Activated T-cell treated with anti-CD3 and anti-CD28 coated beads for 1 hour (primary cell): ENCODE measurements at regions not wholly inside any gene's neighbourhood (a gene's known extent, or its start where the extent isn't known, plus 50 kb on each side); places are given as distances from the start of the nearest gene placed in this dataset.
"Not testable (repeated sequence)": the region's sequence is repeated elsewhere in the genome, so short reads cannot be mapped to it uniquely, and the experiment has no call there.

ENCODE experiments used
- DNase-seq: peaks from one replicate; pipeline ENCODE4 v3.0.0-alpha.2; 2020; ENCODE audit warnings: low read depth

DNA sequence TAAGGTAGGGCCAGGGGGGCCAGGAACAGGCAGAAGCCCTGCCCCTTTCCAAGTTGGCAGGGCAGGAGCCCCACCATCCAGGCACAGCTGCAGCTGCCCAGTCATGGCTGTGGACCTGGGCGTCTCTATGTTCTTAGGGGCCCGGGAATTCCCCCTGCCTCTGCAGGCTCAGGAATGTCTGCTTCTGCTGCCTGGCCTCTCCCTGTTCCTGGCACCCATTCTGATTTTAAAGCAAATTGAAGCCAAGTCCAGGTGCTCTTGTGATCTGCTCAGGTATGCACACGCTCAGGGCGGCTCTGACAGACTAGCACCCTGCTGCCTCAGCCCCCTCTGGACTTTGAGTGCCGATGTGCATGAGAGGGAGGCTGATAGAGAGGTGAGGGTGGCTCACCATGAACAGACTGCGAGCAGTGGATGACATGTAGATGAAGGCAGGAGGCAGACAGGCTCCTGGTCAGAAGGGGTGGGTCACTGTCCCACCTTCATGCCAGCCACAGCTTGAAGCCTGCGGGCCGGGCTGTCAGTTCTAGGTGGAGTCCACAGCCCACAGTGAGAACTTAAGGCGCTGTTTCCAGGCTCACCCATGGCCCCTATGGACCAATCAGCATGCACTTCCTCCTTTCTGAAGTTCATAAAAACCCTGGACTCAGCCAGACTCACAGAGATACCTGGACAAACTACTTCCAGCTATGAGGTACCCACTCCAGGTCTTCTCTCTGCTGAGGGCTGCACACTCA lies 747.8 kb upstream of the GBE1 start:
- no peak for DNase-seq

DNA sequence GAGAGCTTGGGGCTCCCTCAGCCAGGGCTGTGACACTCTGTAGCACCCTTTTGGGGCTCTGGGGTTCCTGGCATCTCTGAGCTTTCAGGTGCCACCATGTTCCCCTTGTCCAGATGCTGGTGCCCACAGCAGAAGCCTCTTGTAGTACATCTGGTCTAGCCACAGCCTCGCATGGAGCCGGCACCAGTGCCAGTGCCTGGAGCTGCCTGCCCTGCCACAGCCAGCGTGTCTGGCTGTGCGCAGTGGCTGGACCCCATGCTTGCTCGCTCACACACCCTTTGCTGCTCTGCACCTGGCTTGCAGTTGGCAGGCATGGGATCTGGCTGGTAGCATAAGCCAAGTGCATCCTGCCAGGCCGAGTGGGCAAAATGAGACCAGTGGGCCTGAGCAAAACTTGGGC lies 744.8 kb upstream of the GBE1 start:
- DNase-seq: no peak

DNA sequence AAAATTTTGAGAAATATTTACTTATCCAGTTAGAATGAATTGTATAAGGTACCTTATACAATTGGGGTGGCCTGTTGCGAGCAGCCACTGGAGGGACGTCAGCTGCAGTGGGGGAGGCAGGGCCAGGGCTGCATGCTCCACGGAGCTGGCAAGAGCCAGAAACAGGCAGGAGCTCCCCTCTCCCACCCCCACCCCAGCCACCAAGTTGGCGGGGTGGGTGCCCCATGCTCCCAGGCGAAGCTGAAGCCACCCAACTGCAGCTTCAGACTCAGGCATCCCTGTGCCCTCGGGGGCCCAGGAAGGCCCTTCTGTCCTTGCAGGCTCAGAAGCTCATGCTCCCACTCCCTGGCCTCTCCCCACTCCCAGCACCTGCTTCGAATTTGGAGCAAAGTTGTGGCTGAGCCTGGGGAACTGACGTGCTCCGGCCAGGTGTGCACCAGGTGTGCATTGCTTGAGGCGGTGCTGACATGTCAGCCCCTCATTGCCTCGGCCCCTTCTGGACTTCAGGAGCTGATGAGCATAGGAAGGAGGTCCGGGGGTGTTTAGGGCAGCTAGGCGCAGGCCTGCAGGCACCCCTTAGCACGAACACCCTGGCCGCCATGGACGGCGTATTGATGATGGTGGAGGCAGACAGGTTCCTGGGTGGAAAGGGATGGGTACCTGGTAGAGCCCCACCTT lies 743.8 kb upstream of the GBE1 start:
- no peak for DNase-seq

DNA sequence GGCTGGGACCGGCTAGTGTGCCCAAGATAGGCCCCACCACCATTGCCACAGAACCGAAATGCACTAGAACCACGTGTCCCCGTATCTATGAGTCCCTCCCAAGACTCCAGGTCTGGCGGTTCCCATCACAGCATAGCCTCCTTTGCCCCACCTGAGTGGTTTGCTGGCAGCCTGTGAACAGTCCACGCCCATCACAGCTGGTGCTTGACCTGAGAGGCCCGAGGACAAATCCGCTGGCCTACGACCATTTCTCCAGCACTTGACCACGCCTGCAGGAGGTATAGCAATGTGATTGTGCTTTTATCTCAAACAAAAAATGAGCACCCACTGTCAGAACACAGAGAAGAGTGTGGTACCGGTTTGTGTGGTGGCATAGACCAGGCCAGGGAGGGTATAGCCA lies 736.7 kb upstream of the GBE1 start:
- DNase-seq: no peak

DNA sequence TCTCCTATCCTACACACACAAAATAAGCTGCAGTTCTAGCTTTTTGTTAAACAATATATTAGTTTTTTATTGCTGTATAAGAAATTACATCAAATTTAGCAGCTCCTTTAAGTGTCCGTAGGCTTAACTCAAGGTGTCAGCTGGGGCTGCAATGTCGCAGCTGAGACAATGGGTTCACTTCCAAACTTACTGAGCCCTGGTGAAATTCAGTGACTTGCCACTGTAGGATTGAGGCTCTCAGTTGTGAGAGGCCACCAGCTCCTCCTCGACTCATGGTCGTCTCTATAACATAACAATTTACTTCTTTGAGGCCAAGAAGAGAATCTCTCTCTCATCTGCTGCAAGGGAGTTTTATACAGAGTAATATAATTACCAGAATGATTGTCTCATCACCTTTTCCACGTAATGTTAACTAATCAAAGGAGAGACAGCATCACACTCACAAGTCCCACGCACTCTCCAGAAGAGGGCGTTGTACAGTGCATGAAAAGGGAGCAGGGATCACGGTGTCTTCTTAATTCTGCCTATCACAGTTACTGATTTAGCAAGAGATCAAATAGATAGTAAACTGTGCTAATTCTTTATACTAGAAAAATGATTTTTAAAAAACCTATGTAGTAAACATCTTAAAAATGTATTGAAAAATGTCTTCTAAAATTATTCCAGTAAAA lies 735.6 kb upstream of the GBE1 start:
- DNase-seq: no peak

DNA sequence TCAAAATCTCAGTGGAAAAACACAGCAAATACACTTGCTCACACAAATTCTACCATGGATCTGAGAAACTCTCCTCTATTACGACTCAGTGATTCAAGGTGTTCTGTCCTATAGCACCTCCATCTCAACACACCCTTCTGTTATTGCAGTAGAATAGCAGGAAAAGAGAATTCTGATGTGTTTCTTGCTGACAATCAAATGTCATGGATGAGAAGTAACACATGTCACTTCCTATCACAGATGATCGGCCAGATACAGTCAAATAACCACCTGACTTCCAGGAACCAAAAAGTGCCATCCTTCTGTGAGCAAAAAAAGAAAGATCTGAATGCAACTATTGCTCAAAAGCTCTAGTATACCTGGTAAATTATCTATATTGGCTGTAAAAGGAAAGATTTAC lies 734.2 kb upstream of the GBE1 start:
- no peak for DNase-seq

DNA sequence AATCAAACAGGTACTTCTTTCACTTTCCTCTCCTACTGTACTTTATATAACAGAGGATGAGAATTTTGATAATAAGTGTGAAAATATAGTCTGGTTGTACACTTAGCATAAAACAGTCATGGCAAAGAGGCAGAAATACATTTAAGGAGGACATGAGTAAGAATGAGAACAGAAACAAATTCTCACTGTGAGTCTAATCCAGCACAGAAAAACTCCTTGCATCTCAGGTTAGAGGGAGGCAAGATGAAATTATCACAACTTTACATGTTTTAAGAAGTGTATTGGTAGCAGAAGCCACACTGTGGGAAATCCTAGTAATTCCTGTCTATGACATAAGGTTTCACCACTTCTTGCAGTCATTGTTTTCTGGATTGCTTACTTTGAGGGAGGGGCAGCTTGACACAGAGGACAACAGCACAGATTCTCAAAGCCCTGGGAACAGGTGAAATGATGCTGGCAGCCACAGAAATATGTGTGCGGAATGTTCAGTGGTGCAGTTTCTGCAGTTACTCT lies 733.6 kb upstream of the GBE1 start:
- DNase-seq: no peak

DNA sequence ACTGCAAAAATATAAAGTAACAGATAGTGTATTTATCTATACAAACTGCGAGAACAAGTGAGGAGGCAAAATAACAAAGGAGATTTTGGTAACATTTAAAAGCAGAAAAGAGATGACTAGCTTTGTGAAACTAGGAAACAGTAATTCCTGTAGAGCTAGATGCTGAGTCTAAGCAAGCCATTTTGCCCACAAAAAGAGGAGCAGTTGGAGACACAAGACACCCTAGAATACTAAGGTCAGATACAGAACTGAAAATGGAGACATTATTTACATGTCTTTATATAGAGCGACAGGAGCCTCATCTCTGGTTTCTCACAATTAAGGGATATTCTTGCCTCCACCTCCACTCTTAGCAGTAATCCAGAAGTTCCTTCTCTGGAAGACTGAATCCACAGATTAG lies 732.4 kb upstream of the GBE1 start:
- no peak for DNase-seq

DNA sequence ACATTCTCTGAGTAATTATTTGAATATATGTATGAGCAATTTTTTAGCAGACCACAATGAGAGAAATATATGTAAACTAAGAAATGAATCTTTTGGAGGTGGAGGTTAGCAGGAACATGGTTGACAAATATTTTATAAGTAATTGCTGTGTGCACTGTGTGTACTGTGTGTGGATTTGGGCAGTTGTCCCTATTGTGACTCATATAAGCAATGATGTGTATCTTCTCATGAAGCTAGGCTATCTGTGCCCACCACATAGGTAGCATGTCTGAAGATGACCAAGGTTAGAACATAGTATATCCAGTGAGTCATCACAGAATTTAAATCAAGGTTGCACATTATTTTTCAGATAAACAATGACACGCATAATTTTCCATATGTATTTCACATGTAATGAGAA lies 713.9 kb upstream of the GBE1 start:
- no peak for DNase-seq

DNA sequence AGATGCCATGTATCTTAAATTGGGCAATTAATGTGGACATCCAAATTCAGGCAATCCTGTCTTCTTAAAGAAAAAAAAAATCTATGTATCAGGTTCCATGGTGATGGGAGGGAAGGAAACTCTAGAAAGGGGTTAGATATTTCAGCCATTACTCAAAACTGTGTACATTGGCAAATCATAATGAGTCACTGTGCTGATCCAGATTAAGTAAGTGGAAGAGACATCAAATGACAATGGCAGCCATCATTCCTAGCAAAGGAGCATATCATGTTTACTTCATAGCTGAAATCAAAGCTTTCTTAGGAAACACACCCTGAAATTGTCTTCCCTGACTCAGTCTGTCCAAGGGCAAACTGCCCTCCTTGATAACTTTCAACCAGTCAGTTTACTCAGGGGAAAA lies 713.3 kb upstream of the GBE1 start:
- no peak for DNase-seq

DNA sequence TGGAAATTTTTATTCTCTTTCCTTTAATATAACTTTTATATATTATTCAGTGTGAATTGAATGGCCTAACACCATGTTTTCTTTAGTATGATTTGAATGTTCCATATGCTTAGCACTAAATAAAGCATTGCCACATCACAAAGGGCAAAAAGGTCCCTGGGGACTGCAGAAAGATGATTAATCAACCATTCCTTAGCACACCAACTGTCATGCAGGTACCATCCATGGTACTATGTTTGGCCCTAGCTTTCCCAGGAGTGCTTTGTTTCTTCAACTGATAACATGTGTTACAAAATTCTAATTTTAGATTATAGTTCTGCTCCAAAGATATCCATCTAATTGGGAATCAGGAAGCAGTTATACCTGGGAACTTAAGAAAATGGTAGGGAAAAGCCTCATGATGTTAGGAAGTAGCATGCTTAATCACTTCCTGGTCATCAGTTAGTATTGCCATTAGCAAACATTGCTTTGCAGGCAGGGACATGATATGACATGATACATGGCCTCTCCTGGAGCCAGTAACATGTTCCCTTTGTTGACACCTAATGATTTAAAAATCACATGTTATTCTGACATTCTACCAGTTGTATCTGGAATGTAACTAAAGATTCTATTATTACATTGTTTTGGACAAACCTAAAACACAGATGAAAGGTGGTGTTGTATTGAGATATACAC lies 712.6 kb upstream of the GBE1 start:
- no peak for DNase-seq

DNA sequence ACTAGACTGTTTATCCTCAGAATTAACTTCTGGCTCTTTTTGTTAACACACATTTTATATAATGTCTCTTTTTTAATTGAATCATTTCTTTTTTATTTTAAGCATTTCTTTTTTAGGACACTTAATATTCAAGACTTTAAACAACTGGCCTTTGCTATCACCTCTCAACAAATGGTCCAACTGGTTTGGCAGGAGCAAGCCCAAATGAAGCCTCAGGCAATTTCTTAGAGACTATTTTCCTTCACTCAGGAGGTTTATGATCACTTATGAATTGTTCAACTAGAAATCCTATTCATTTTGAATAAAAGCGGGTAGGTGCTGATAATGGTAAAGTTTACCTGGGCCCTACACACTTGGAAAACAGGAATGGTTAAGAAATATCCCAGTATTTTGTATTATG lies 705.6 kb upstream of the GBE1 start:
- DNase-seq: no peak

DNA sequence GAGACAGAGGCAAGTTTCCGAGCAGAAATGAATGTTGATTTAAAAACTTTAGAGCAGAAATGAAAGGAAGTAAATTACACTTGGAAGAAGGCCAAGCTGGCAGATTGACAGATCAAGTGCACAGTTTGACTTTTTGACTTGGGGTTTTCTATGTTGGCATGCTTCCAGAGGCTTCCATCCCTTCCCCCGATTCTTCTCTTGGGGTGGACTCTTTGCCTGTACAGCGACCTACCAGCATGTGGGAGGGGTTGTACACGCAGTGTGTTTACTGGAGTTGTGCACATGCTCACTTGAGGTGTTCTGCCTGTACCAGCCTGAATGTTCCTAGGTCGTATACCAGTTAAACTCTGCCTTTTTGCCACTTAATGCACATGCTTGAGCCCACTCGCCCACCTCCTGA lies 701.5 kb upstream of the GBE1 start:
- DNase-seq: no peak

DNA sequence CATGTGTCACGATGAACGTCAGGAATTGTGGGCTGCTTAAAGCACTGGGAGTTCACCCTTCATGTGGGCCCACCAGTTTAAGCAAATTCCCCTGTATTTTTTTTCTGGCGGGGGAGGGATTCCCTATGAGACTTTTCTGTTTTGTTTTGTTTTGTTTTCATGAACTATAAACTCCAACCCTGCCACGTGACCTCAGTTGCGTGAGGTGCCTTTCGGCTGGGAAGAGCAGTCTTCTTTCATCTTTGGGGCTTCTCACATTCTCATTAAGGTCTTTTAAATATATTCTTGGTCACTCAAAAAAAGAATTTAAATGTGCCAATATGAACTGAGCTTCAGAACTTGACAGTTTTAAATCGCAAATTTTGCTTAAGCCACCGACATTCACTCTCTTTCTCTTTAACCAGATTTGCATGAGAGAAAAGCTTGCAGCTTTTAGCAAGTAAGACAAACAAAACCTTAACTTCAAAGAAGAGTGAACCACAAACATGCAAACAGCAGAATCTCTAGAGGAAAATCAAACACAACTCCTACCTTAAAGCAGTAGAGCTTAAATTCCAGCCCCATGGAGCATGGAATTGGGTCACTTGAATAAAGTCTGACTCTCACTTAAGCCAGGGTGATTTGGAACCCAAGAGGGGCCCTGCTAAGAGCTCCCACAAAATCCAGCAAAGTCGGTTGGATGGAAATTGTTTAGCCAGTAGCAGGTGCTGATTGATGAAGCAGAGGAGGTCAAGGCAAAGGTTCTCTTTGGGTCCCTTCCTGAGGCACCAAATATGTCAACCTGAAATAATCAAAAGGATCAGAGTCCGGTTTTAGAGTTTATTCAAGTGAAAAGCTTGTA lies 699.8 kb upstream of the GBE1 start:
- DNase-seq: no peak

DNA sequence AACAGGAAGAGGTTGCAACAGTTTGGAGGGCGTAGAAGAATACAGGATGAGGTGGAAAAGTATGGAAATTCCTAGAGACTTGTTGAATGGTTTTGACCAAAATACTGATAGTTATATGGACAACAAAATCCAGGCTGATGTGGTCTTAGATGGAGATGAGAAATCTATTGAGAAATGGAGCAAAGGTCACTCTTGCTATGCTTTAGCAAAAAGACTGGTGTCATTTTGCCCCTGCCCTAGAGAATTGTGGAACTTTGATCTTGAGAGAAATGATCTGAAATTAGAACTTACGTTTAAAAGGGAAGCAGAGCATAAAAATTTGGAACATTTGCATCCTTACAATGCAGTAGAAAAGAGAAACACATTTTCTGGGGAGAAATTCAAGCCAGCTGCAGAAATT lies 686.9 kb upstream of the GBE1 start:
- DNase-seq: no peak

DNA sequence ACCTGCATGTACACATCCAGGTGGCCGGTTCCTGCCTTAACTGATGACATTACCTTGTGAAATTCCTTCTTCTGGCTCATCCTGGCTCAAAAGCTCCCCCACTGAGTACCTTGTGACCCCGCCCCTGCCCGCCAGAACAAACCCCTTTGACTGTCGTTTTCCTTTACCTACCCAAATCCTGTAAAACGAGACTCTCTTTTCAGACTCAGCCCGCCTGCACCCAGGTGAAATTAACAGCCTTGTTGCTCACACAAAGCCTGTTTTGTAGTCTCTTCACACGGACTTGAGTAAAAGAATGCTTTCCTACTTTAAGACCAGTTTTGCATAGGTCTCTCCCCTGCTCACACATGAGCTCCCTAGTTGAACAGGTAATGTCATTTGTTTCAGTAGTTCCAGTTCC lies 667.4 kb upstream of the GBE1 start:
- not testable (repeated sequence) for DNase-seq

DNA sequence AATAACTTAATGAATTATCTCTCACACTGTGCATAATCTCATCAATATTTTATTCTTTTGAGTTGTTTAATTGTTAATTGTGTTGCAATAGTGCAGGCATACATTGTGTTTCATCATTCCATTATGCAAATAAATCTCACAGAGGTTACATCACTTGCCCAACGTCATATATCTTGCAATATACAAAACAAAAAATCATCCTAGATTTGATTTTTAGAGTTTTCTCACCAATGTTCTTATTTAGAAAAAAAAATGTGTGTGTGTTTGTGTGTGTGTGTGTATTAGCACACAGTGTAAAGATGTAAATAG lies 662.5 kb upstream of the GBE1 start:
- no peak for DNase-seq

DNA sequence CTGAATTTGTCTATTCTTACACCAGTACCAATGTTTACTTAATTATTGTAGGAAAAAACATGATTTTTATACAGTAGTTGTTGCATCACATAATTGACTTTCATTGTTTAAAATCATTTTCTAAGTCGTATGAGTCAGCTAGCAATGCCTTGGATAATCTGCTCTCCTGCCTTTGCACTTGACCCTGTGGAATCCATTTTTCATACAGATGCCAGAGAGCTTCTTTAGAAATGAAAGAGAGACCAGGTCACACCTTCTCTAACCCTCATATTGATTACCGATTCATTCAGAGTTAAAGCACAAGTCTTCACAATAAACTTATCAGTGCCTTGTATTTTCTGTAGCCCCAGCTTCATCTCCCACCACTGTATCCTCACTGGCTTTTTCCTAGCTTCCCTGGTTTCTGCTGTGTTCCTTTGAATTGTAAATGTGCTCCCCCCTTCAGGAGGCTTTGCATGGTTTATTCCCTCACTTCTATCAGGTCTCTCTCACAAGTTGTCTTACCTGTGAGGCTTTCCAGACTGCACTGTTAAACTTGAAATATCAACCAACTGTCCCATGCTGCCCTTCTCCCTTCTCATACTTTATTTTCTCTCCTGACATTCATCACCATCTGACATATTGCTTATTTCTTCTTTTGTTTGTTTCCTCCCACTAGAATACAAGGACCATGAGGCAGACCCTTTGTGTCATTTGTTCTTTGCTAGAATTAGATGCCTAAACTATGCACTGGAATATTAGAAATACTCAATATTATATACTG lies 662.0 kb upstream of the GBE1 start:
- no peak for DNase-seq

DNA sequence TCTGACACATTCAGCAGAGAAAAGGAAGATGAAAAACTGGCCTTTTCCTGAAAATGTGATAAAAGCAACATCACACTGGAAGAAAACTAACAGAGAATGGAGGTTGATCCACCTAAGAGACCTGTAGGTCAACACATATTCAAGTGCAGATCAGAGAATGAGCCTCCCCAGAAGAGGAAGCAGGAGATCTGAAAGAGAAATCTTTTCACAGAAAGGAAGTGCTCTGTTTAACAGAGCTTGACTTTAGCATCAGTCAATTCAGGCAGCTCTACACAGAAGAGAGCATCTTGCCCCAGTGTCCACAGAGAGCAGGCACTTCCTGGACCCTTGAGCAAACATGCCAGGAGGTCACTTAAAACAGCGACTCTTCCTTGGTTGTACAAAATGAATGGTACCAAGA lies 655.4 kb upstream of the GBE1 start:
- no peak for DNase-seq

DNA sequence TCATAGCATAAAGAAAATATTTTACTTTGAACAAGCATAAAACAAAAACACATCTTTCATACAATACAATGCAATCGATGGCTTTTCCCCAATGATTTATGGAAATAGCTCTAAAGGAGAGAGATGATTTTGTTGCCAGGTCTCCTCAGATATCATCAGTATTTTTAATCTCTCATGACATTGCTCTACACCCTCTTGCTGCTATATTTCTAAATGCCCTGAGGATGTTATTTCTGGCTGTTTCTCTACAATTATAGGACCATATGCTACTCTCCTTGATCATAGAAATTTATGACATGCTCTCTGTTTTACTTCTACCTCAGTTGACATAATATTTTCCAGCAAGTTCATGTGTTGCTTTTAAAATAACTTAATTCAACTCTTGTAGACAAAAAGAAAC lies 654.9 kb upstream of the GBE1 start:
- no peak for DNase-seq

DNA sequence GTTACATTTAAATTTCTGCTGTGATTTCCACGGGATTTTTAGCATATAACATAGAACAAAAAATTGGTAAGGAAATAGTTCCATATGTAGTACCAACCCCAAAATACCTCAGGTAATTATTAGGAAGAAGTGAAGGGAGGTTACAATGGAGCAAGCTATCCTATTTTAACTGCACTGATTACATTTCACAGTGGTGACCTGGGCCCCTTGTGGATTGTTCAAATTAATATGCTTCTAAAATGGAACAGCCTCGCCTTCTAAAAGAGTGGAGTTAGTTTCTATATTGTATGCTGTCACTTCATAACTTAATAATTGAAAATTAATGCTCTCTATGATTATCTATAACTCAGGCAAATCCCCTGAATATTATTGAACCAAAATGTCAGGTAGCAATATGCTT lies 651.7 kb upstream of the GBE1 start:
- no peak for DNase-seq
